SH-SY5Y (cell line): ENCODE measurements at regions not wholly inside any gene's neighbourhood (a gene's known extent, or its start where the extent isn't known, plus 50 kb on each side); places are given as distances from the start of the nearest gene placed in this dataset.

Experiments used
- GATA2 ChIP-seq: IDR thresholded peaks from 2 replicates; pipeline ENCODE4 v1.6.1; 2011; ENCODE audit warnings: mild to moderate bottlenecking, low read depth, low read length
- GATA3 ChIP-seq: IDR thresholded peaks from 2 replicates; pipeline ENCODE4 v1.6.1; 2011; ENCODE audit warnings: low read depth, mild to moderate bottlenecking, low read length, moderate library complexity

GRCh38 chr2:106041150-106041549, 153.0 kb downstream of the UXS1 start:
- TF ChIP-seq GATA3 (no peak), GATA2 (no peak)

- TF ChIP-seq GATA2 (no peak), GATA3 (no peak)
Measured at GRCh38 chr2:106039634-106040315, 154.3 kb downstream of the UXS1 start.

GRCh38 chr2:106038601-106039375, 155.3 kb downstream of the UXS1 start:
- no peak for TF ChIP-seq GATA2
- no peak for TF ChIP-seq GATA3

- TF ChIP-seq GATA3 (no peak), GATA2 (no peak)
Measured at GRCh38 chr2:106037932-106038331, 156.2 kb downstream of the UXS1 start.

DNA sequence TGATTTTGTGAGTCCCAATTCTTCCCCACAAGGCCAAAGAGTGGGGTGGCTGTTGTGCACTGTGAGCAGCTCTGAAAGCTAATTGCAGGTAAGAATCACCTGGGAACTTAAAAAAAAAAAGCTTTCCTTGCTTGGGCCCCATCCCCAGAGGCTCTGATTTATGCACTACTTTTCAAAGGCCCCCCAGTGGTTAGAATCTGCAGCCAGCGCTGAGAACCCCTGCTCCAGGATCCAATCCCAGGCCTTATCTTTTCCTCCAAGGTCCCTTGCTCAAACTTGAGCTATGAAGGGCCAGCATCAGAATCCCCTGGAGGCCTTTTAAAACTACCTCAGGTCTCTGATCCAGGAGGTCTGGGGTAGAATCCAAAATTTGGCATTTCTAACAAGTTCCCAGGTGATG, 156.8 kb downstream of the UXS1 start:
- TF ChIP-seq GATA2 (no peak), GATA3 (no peak)

GRCh38 chr2:106034325-106034724, 159.8 kb downstream of the UXS1 start:
- no peak for TF ChIP-seq GATA2
- no peak for TF ChIP-seq GATA3

GRCh38 chr2:106032676-106033075, 161.4 kb downstream of the UXS1 start:
- TF ChIP-seq GATA2 (no peak), GATA3 (no peak)

DNA sequence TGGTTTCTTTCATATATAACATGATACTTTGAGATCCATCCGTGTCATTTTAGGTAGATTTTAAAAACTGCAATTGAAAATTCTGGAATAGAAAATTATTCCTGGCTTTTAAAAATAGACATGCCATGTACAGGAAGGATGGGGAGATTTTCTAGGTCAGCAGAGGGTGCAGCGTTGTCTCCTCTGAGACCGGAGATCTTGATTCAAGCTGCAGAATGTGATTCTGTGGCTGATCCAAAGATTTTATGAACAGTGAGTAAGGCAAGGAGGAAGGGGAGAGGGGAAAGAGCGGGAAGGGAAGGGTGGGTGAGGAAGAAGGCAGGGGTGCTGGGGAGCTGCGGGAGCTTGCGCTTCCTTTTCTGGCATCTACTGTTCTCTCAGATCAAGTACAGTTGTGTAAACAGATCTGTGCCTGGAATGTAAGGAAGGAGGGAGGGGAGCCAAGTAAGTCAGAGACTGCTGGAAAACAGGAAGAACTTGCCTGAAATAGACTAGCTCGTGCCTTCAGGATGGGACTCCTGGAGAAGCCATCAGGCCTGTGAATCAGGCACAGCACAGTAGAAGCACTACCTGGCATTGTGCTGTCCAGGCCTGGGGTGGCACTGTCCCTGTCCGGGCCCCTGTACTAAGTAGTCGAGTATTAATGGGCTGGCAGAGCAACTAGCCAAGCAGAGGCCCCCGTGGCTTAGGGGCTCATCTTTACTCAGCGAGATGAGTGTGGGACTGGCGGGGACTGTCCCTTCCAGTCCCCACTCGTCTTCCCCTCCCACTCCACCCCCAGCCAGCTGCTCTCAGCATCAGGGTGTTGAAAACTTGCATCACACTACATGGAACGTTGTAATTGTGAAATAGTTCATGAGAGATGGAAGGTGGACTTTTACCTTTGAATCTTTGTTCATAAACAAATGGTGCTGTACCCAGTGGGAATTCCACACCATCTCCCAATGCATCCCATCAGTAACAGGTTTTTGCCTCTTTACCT, 163.5 kb downstream of the UXS1 start:
- TF ChIP-seq GATA3 (no peak), GATA2 (no peak)

DNA sequence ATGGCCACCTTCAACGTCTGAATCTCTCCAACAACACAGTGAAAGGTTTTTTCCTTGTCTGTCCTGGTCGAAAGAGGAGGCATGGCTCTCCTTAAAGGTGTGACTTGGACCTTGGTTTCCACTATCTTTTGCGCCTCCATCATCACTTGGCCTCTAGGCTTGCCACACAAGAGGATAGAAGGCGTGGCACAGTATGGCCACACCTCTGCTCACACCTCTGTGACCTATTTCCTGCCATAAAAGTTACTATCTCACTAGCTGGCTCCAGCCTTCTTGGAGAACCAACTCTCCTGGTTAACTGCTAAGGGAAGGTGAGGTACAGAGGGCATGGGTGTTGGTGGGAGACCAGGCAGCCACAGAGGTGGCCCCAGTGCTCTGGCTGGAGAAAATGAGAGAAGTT, 165.9 kb downstream of the UXS1 start:
- no peak for TF ChIP-seq GATA2
- TF ChIP-seq GATA3 = no peak

GRCh38 chr2:106026271-106027190, 167.6 kb downstream of the UXS1 start:
- no peak for TF ChIP-seq GATA2
- TF ChIP-seq GATA3 = no peak

GRCh38 chr2:106025796-106026195, 168.3 kb downstream of the UXS1 start:
- no peak for TF ChIP-seq GATA3
- no peak for TF ChIP-seq GATA2

- no peak for TF ChIP-seq GATA2
- TF ChIP-seq GATA3 = no peak
Measured at GRCh38 chr2:106021662-106022028, 172.5 kb downstream of the UXS1 start.
